Stimulated activated CD8-positive, alpha-beta memory T cell treated with anti-CD3 and anti-CD28 coated beads, Interleukin-4, amount 100 ng/mL, for 1 hour (primary cell): ENCODE measurements at regions not wholly inside any gene's neighbourhood (a gene's known extent, or its start where the extent isn't known, plus 50 kb on each side); places are given as distances from the start of the nearest gene placed in this dataset.
"Not testable (repeated sequence)": the region's sequence is repeated elsewhere in the genome, so short reads cannot be mapped to it uniquely, and the experiment has no call there.

Source experiments
- DNase-seq, 2 donors: peaks; one replicate each; pipeline ENCODE4 v3.0.0-alpha.2; 2020; ENCODE audit warnings: low read depth in 2 of 2, low spot score in 1 of 2

GRCh38 chr7:36036590-36036989 lies 116.5 kb upstream of the EEPD1 start:
- DNase-seq, result no peak

- no peak for DNase-seq
These were observed 115.9 kb upstream of the EEPD1 start for GRCh38 chr7:36037121-36037662.

- no peak for DNase-seq
These were observed 114.9 kb upstream of the EEPD1 start for GRCh38 chr7:36038063-36038721.

GRCh38 chr7:36039243-36039642 lies 113.8 kb upstream of the EEPD1 start:
- DNase-seq, result no peak

GRCh38 chr7:36039671-36040070 lies 113.4 kb upstream of the EEPD1 start:
- DNase-seq, result no peak

- DNase-seq, result no peak
These were observed 112.4 kb upstream of the EEPD1 start for GRCh38 chr7:36040679-36041078.

- no peak for DNase-seq
These were observed 108.8 kb upstream of the EEPD1 start for GRCh38 chr7:36044101-36044892.

GRCh38 chr7:36045326-36045725 lies 107.7 kb upstream of the EEPD1 start:
- no peak for DNase-seq

- DNase-seq, result no peak
These were observed 107.2 kb upstream of the EEPD1 start for GRCh38 chr7:36045830-36046341.

- DNase-seq, result no peak
These were observed 105.9 kb upstream of the EEPD1 start for GRCh38 chr7:36047091-36047658.

GRCh38 chr7:36048141-36048901 lies 104.7 kb upstream of the EEPD1 start:
- DNase-seq, result no peak

- no peak for DNase-seq
These were observed 104.2 kb upstream of the EEPD1 start for GRCh38 chr7:36048902-36049240.

- no peak for DNase-seq
These were observed 101.6 kb upstream of the EEPD1 start for GRCh38 chr7:36051501-36051900.

- DNase-seq, result no peak
These were observed 99.5 kb upstream of the EEPD1 start for GRCh38 chr7:36053589-36053988.

- DNase-seq, result no peak
These were observed 98.4 kb upstream of the EEPD1 start for GRCh38 chr7:36054637-36055036.

- DNase-seq, result no peak
These were observed 97.8 kb upstream of the EEPD1 start for GRCh38 chr7:36055207-36055606.

GRCh38 chr7:36057323-36057722 lies 95.7 kb upstream of the EEPD1 start:
- DNase-seq, result no peak

- DNase-seq, result no peak
These were observed 94.9 kb upstream of the EEPD1 start for GRCh38 chr7:36058020-36058592.

GRCh38 chr7:36060388-36060787 lies 92.7 kb upstream of the EEPD1 start:
- not testable (repeated sequence) for DNase-seq

GRCh38 chr7:36062154-36062815 lies 90.8 kb upstream of the EEPD1 start:
- DNase-seq, result no peak
